GM12878 (cell line): ENCODE measurements at regions not wholly inside any gene's neighbourhood (a gene's known extent, or its start where the extent isn't known, plus 50 kb on each side); places are given as distances from the start of the nearest gene placed in this dataset.

Experiments used
- BMI1 ChIP-seq: fragments of 450-650 bp; IDR thresholded peaks from 2 replicates; pipeline ENCODE4 v1.6.1; 2016; ENCODE audit warnings: mild to moderate bottlenecking, moderate library complexity, borderline replicate concordance
- MTA3 ChIP-seq: IDR thresholded peaks from 2 replicates; pipeline ENCODE4 v1.6.1; 2012; ENCODE audit warnings: low read length, inconsistent platforms, borderline replicate concordance
- NR2F1 ChIP-seq: fragments of 450-650 bp; conservative IDR thresholded peaks from 2 replicates; pipeline ENCODE4 v1.6.1; 2017; ENCODE audit warnings: mild to moderate bottlenecking
- PBX3 ChIP-seq: IDR thresholded peaks from 2 replicates; pipeline ENCODE4 v1.6.1; 2011; ENCODE audit warnings: mild to moderate bottlenecking, low read depth, low read length, moderate library complexity; ENCODE audit not compliant: insufficient replicate concordance
- SMAD1 ChIP-seq: fragments of 450-650 bp; IDR thresholded peaks from 2 replicates; pipeline ENCODE4 v1.6.1; 2018; ENCODE audit warnings: mild to moderate bottlenecking, low read depth; ENCODE audit not compliant: partially characterized antibody
- TBL1XR1 ChIP-seq: IDR thresholded peaks from 2 replicates; pipeline ENCODE4 v1.6.1; 2012; ENCODE audit warnings: low read depth, low read length, improper control_type of control experiment
- YY1 ChIP-seq: IDR thresholded peaks from 2 replicates; pipeline ENCODE4 v1.6.1; 2011; ENCODE audit warnings: low read depth, mild to moderate bottlenecking, low read length

GRCh38 chr1:232303222-232303620 is 326.7 kb downstream of the SIPA1L2 start:
- no peak for TF ChIP-seq SMAD1
- TF ChIP-seq MTA3, result no peak
- TF ChIP-seq PBX3, result no peak
- TF ChIP-seq YY1, result no peak
- TF ChIP-seq TBL1XR1, result no peak
- no peak for TF ChIP-seq NR2F1
- no peak for TF ChIP-seq BMI1
